Bronchial epithelial cell (primary cell): ENCODE measurements at regions not wholly inside any gene's neighbourhood (a gene's known extent, or its start where the extent isn't known, plus 50 kb on each side); places are given as distances from the start of the nearest gene placed in this dataset.
A peak's percentile ranks its signal among the peaks of the same experiment; 100 is the strongest.

Experiments used
- DNase-seq: peaks from one replicate; pipeline ENCODE4 v3.0.0-alpha.2; 2010; ENCODE audit warnings: low read depth
- FAIRE-seq: peaks from 2 replicates; lab custom pipeline; 2011; peaks lifted over from hg19 to GRCh38; lab: Jason Lieb, UNC
- H3K27me3 ChIP-seq: 2 replicates; pipeline ENCODE4 v1.5.1; 2011; ENCODE audit warnings: low read length; ENCODE audit not compliant: control insufficient read depth, insufficient read depth
- H3K36me3 ChIP-seq: 2 replicates; pipeline ENCODE4 v1.5.1; 2011; ENCODE audit warnings: low read length; ENCODE audit not compliant: control insufficient read depth, insufficient read depth
- H3K4me3 ChIP-seq: 2 replicates; pipeline ENCODE4 v1.5.1; 2011; ENCODE audit warnings: mild to moderate bottlenecking, low read depth, low read length, control low read depth
- TF ChIP-seq, protein P1 (sequence below): IDR thresholded peaks from 2 replicates; pipeline ENCODE4 v1.5.1; 2011; ENCODE audit warnings: mild to moderate bottlenecking, moderate library complexity, low read length, control low read depth, inconsistent platforms; ENCODE audit not compliant: insufficient read depth, severe bottlenecking

- no peaks in the 10 kb centered on the region for H3K27me3 ChIP-seq
- DNase-seq (no peak), FAIRE-seq (no peak)
- no peak overlapping the region for H3K4me3 ChIP-seq
- H3K36me3 ChIP-seq, result peaks cover 1% of the 10 kb centered on the region
- TF ChIP-seq, protein P1, sequence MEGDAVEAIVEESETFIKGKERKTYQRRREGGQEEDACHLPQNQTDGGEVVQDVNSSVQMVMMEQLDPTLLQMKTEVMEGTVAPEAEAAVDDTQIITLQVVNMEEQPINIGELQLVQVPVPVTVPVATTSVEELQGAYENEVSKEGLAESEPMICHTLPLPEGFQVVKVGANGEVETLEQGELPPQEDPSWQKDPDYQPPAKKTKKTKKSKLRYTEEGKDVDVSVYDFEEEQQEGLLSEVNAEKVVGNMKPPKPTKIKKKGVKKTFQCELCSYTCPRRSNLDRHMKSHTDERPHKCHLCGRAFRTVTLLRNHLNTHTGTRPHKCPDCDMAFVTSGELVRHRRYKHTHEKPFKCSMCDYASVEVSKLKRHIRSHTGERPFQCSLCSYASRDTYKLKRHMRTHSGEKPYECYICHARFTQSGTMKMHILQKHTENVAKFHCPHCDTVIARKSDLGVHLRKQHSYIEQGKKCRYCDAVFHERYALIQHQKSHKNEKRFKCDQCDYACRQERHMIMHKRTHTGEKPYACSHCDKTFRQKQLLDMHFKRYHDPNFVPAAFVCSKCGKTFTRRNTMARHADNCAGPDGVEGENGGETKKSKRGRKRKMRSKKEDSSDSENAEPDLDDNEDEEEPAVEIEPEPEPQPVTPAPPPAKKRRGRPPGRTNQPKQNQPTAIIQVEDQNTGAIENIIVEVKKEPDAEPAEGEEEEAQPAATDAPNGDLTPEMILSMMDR, result no peak
Measured at GRCh38 chr3:150080058-150080730, 109.5 kb upstream of the PFN2 start.

DNA sequence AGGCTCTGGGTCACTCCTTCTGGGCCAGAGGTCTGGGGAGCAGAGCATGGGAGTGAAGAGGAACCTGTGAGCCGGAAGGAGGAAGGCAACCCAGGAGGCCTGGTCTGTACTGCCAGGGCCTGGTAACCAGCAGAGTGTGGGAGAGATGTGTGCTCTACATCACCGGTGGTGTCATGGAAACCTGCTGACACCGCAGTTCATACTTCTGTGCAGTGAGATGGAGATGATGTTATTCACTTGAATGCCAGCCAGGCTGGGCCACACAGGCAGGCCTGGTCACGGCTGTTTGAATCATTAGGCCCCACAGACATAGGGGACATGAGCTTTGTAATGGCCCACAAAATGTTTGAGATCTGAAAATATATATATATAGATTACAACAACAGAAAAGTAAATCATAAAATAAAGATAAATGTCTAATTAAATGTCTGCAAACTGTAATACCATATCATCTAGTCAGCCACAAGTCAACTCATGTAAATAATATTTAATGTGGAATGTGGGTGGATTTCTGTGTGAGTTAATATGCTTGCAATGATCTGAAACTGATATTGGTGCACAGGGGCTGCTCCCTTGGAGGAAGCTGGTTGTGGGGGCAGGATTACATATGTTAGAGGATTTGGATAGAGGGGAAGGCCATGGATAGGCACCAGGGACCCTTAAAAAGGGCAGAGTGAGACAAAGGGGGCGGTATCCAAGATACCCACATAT lies 108.5 kb upstream of the PFN2 start:
- Histone ChIP-seq H3K27me3 (no peaks in the 10 kb centered on the region), H3K36me3 (peaks cover 1% of the 10 kb centered on the region), H3K4me3 (no peak overlapping the region)
- DNase-seq, result peak; percentile 93
- TF ChIP-seq, protein P1, result no peak
- no peak for FAIRE-seq

DNA sequence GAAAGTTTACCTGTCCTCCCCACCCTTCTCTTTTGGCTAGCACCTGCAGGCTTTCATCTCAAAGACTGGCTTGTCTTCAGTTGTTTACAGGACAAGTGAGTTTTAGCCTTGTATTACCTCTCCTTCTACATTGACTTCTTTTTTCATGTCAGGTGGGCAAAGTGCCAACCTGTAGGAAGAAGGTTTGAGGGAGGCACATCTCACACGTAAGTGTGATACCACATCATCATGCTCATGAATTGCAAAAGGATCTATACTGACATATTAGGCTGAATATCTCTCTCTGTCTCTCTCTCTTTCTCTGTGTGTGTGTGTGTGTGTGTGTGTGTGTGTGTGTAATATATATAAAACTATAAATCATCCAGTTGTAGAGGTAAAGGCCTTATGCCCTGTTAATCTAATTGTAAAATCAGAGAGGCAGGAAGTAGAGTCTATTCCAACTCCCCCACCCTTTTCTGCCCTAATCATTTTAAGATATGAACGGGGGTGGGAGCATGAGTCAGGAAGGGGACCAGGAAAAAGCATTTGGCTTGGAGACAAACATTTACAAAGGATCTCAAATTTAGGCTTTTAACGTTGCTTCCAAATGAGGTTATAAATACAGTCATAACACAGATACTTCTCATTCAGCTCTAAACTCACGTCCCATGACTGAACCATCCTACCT lies 107.0 kb upstream of the PFN2 start:
- peak; percentile 44 for DNase-seq
- TF ChIP-seq, protein P1, result no peak
- Histone ChIP-seq H3K4me3 (no peak overlapping the region), H3K36me3 (peaks cover 1% of the 10 kb centered on the region), H3K27me3 (no peaks in the 10 kb centered on the region)
- FAIRE-seq, result no peak

- Histone ChIP-seq H3K4me3 (no peak overlapping the region), H3K36me3 (peaks cover 1% of the 10 kb centered on the region), H3K27me3 (no peaks in the 10 kb centered on the region)
- no peak for DNase-seq
- no peak for FAIRE-seq
- TF ChIP-seq, protein P1, result no peak
Measured at GRCh38 chr3:150077107-150077506, 106.4 kb upstream of the PFN2 start.

- TF ChIP-seq, protein P1, result no peak
- H3K36me3 ChIP-seq, result peaks cover 1% of the 10 kb centered on the region
Measured at GRCh38 chr3:150076443-150076842, 105.7 kb upstream of the PFN2 start.

More at GRCh38 chr3:150076443-150076842, 105.7 kb upstream of the PFN2 start:
- no peak for DNase-seq
- Histone ChIP-seq H3K4me3 (no peak overlapping the region), H3K27me3 (no peaks in the 10 kb centered on the region)
- FAIRE-seq, result no peak
